Endometrial microvascular endothelial cells (primary cell): ENCODE measurements at regions not wholly inside any gene's neighbourhood (a gene's known extent, or its start where the extent isn't known, plus 50 kb on each side); places are given as distances from the start of the nearest gene placed in this dataset.

ENCODE experiments used
- in situ Hi-C: cut with HindIII; loops from 2 replicates; pipeline ENCODE4 v1.10.0; 2017; ENCODE audit warnings: low sequenced_read_pairs, low pct_unique_long_range_greater_than_20kb; ENCODE audit errors: inconsistent ontology term

DNA sequence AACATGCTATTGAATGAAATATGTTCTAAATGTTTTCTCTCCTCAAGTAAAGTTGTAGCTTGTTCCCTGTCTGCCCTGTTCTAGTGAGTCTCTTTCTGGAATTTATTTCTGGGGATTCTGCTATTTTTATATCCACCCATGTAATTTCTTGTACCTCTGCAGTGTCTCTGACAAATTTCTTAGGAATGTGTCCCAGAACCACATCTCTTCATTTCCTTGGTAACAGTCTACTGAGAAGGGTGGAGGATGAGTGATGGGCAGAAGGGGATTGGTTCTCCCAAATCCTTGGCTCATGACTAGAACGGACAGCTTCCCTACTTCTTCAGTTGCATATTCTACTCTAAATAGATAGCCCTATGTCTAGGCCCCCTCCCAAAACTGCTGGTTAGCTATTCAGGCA, 490.6 kb upstream of the LINC00305 start:
- in situ Hi-C loops, result no loop called here

DNA sequence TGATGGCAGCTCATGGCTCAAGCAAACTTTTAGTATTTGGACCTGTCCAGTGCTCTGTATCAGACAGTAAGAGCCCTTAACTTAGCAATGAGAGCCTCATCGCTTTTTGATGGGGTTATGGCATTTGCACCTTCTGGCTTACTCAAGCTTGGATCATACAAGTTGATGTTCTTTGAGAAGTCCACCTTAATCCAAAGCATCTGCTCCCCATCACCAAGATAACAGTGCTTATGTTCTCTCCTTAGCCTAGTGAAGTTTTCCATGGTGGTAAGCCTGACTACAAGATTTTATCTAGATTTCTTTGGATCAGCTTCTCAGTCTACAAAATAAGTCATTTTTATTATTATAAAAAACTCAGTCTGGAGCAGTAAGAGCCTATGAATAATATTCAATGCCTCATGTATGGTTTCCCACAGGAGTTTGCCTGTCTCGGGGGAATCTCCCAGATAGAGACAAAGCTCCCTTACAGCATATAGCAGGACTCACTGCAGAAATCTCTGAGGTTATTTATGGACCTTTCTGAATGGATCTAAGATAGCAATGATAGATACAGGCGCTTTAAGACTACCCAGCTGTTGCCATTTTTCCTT, 472.2 kb upstream of the LINC00305 start:
- in situ Hi-C loops, result no loop called here

DNA sequence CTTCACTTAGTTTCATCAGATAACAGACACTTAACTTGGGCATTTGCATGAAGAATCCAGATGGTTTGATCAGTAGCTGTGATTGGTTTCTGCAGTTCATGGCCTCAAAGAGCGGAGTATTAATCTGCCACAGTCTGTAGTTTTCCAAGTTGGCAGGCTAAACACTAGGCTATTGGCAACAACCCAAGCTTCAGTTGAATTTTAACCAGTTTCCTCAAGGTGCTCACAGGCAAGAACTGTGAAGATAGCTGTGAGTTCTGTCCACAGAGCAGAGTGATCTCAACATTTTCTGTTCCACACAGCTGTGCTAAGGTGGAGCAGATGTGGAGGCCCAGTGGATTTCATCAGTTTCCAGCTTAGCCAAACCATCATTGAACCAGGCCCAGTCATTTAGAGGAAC, 469.5 kb upstream of the LINC00305 start:
- in situ Hi-C loops, result no loop called here

DNA sequence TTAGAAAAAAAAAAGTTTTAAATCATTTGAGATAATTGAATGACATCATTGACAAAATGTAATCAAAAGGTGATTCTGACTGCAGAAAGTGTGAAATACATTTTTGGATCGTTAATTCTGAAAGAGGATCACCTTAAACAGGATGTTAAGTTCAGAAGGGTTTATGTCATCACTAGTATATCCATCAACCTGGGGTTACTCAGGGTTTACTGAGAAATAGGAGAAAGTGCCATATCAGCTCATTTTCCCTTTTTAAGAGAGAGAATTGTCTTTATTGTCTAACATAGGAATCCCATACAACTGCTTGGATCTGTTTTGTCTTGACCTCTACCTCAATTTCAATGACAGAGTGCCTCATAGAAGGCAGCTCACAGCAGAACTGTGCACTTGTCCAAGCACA, 466.1 kb upstream of the LINC00305 start:
- in situ Hi-C loops, result no loop called here

DNA sequence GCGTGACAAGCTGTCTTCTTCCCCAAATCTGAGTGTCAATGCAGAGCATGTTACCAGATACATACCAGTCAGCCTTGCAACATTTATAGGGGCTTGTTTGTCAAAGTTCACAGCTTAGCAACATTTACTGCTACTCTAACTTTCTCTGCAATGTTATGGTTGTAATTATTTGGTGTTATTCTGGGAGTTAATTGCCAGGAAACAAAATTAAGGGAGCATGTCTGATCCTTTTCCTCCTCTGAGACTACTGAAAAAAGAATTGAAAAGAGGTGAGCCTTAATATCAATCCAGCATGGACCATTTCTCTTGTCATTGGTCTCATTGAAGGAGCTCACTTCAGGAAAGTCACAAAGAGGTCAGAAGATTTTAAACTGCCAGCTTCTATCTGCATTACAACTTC, 465.6 kb upstream of the LINC00305 start:
- in situ Hi-C loops, result no loop called here

DNA sequence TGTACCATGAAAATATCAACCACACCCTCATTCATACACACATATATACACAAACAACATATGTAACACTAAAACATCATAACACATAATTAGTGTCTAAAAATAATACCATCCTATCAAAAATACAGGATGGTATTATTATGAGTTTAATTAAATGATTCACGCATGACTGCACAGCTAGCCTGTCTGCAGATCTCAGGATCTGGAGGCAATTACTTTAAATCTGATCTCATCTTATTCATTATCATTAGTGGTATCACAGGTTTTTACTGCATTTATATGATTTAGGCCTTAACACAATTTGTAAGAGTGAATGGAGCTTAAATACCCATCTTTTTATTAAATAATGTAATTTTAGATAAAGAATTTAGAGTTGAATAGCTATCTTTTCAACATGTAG, 443.4 kb upstream of the LINC00305 start:
- in situ Hi-C loops, result no loop called here

DNA sequence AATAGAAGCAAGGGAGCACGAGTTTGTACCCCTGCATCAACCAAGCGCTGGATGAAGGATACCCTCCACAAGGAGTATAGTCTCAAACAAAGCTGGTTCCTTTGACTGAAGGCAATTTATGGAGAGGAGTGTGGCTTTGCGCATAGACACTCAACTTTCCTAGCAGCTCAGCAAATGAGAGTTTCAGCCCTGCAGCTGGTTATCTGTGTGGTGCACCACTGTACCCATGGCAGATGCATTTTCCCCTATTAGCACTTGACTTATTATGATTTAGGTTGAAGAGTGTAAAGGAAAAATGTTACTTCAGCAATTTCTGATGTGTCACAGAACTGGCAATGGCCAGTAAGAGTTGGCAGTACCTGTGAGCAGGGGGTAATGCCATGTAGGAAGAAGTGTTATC, 440.1 kb upstream of the LINC00305 start:
- in situ Hi-C loops, result no loop called here

DNA sequence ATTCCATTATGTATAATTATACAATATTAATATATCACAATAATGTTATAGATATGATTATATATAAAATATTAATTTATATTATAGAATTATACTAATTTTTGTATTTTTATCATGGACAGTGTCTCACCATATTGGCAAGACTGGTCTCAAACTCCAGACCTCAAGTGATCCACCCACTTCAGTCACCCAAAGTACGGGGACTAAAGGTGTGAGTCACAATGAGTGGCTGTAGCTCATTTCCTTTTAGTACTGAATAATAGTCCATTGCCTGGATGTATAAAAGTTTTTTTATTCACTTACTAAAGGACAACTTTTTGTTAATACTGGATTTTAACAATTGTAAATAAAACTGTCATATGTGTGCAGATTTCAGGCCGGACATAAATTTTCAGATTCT, 417.6 kb upstream of the LINC00305 start:
- in situ Hi-C loops, result no loop called here

DNA sequence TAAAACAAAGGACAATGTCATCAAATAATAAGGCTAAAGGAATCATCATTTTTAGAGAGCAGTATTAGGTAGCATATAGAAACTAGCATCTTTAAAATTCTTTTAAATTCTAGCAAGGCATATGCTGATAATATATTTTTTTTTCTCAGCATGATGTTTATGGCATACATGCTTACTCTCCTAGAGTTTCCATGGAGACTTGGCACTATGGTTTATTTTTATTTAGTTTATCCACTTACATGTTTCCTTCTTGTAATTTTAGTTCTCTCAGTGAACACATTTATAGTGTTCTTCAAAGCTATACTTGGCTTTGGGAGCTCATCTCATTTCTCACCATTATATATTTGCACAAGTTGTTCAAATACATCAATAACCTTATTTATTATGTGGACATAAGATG, 413.8 kb upstream of the LINC00305 start:
- in situ Hi-C loops, result no loop called here

DNA sequence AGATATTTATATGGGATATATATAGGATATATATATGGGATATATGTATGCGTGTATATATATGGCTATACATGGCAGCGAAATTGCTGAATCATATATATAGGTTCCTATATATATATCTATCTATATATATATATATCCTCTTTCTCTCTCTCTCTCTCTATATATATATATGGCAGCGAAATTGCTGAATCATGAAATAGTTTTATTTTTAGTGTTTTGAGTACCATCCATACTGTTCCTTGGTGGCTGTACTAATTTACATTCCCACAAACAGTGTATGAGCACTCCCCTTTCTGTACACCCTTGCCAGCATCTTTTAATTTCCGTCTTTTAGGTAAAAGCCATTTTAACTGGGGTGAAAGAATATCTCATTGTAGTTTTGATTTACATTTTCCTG, 397.6 kb upstream of the LINC00305 start:
- in situ Hi-C loops, result no loop called here

DNA sequence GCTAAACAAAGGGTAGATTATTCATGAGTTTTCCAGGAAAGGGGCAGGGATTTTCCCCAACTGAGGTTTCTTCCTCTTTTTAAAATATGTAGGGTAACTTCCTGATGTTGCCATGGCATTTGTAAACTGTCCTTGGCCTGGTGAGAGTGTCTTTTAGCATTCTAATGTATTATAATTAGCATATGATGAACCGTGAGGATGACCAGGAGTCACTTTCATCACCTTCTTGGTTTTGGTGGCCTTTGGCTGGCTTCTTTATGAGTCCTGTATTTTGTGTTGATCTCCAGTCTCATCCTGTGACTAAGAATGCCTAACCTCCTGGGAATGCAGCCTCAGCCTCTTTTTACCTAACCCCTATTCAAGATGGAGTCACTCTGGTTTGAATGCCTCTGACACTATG, 391.0 kb upstream of the LINC00305 start:
- in situ Hi-C loops, result no loop called here

DNA sequence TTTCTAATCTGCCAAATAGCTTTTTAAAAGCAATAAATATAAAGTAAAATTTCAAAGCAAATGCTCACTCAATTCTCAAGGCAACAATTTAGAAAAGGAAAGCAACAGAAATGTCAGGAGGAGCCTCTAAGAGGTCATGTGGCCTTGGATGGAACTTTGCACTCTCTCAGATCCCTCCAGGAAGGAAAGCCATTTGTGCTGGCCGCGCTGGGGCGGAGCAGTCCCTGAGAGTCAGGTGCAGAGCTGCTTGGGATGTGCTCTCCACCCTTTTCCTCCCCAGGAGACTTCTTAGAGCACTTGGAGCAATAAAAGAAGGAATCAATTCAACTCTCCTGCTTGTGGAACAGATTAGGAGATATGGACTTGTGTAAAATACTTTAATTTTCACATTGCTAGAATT, 379.8 kb upstream of the LINC00305 start:
- in situ Hi-C loops, result no loop called here

DNA sequence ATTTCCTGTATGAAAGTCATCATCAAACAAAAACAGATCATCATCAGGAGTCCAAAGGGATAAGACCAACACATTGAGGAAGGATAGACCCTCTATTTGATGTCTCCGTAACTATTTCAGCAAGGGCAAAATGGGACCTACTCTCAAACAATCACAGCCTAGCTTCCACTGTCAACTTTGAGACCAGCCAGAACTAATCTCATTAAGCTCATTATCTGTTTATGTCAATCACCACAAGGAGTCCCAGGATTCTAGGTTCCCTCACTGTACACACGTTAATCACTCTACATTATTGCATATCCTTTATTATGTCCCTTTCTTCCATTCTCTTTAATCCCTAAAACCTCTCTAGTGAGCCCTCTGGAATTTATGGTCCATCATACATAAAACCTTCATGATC, 370.3 kb upstream of the LINC00305 start:
- in situ Hi-C loops, result no loop called here

DNA sequence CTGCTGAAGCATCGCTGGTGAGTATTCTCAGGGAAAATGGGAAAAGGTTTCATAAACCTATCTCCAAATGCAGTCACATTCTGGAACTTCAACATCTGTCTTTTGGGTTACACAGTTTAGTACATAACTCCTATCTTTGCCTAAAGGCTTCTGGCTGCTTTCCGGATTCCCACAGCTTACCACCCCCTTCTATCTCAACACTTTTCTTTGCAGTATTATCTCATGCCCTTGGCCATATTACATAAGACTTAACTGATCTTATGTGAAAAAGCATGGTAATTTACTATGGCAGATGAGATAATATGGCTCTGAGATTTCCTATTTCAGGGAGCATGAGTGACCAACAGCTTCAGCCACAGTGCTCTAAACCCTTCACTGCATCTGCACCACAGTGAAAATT, 369.3 kb upstream of the LINC00305 start:
- in situ Hi-C loops, result no loop called here

DNA sequence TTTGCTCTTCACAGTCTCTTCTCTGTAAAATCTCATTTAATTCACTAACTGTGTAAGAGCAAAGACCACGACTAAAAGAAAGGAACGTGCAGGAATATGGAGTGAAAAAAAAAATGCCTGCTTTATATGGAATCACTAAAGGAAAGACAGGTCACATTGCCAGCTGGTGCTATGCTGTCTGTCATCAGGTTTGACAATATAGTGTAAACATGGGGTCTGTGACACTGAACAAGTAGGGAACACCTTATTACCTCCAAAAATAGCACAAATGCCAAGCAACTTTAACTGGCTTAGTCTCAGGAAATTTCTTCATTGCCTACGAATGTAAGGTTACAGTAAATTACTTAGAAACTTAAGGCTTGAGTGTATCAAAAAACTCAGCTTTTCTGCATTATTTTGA, 364.5 kb upstream of the LINC00305 start:
- in situ Hi-C loops, result no loop called here

DNA sequence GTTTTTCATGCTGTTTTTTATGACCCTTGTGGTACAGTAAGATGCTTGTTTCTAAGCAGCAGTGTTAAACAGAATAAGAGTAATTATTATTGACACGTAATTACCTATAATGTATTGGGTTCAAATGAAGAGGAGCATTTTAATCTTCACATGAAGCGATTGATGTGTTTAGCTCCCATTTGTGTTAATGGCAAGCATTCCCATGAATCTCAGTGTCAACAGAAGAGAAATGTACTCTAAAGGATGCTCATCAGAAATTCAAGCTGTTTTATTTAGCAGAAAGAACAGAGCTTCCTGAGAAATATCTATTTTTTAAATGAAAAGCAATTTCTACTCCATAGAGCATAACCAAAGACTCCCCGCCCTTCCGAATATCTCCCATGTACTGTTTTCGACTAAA, 341.3 kb upstream of the LINC00305 start:
- in situ Hi-C loops, result no loop called here

DNA sequence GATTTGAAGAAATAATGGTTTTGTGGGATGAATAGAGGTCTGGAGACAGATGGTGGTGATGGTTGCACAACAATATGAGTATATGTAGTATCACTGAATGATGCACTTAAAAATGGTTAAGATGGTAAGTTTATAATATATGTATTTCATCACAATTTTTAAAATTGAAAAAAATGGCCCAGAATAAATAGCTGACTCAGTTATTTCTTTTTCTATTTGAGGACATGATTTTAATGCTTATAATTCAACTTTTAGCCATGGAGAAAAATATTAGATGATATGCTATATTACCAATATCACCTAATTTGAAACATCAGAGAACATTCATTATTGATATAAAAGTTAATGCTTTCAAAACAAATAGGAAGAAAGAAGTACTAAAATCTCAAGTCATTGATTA, 339.8 kb upstream of the LINC00305 start:
- in situ Hi-C loops, result no loop called here

DNA sequence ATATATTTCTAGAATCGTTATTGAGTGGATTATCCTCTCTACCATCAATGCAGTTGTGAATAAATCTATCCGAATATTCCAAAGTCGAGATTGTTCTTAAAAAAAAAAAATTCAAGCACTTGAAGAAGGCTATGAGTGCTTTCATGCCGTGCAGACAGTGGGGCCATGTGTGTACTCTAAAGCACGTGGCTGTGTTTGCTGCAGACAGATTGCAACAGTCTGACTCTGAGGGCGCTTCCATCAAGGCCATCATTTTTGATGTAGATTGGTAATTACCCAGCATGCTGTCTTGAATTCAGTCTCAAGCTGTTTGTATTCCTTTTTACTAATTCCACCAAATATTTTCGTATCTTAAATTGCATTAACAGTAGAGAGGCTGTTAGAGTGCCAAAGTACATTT, 325.9 kb upstream of the LINC00305 start:
- in situ Hi-C loops, result no loop called here

DNA sequence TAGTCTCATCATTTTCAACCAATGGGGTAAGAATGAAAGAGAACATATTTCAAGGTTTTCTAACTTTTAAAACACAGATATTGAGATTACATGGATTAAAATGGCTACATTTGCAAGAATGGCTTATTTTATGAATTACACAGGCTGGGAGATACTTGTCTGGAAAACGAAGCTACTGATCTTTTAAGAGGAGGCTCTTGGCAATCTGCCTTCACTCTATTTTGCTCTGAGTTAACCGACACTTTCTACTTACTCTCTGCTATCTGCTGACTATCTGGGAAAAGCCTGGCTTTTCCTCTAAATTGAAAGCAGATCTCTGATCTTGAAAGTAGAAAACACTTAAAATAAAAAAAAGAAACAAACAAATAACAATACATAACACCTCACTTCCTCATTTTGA, 325.4 kb upstream of the LINC00305 start:
- in situ Hi-C loops, result no loop called here

DNA sequence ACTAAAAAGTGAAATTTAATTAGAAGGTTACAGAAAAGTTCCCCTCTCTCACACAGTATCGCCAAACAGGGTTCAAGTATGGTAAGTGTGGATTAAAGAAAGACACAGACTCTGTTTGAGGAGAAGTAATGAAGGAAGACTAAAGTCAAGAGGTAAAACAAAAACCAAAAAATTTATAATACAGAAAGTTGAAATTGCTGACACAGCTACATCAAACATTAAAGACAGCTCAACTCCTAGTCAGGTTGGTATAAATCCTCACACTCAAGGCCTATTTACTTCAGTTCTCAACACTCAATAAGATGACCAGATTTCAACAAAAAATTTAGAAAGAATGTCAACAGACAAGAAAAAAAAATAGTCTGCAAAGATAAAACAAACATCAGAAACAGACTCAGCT, 300.5 kb upstream of the LINC00305 start:
- in situ Hi-C loops, result no loop called here

DNA sequence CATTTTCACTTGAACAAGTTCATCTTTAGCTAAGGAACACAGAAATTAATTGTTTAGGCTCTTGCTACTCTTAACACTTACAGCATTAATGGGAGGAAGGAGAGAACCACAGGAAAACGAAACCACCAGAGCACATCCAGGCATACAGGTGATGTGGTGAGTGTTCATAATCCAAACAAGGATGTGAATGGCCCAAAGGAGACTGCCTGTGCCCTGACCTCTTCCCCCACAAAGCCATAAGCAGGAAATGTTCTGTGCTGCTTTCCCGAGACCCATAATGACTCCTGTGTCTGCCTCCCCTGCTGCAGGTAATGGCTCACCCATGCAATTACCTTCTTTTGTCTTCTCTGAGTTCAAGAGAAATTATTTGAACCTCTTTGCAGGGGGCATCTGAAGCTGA, 295.9 kb upstream of the LINC00305 start:
- in situ Hi-C loops, result no loop called here

DNA sequence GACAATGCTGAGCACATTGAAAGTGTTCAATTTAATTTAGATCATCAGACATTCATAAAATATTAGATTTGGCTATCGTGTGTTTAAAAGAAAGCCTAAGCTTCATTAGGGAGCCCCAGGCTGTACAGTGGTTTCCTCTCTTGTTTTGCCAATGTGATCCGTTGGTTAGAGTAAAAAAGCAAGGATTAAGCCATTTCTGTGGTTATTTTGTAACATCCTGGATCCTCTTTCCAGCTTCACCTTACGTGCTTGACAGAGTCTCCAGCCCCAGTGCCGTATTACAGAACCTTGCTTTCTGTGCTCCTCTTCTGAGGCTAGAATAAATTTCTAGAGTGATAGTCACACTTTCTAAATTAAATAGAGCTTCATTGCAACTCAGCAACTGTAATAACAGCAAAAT, 289.3 kb upstream of the LINC00305 start:
- in situ Hi-C loops, result no loop called here
